ENCODE measurements at regions not wholly inside any gene's neighbourhood (a gene's known extent, or its start where the extent isn't known, plus 50 kb on each side); places are given as distances from the start of the nearest gene placed in this dataset.

GRCh38 chr4:67126570-67126969, 418.7 kb downstream of the CENPC start:
- TF ChIP-seq USF2 (IDR thresholded peaks at IDR 0.05; ENCODE audit: borderline replicate concordance, low read depth, low read length), result no peak
- no peak for TF ChIP-seq CTCF (IDR thresholded peaks at IDR 0.05)
- no peak for TF ChIP-seq TAF1 (IDR thresholded peaks at IDR 0.05; ENCODE audit: borderline replicate concordance, low read depth, low read length)
- no peak for TF ChIP-seq GATA2 (CRISPR knock-in tag; IDR thresholded peaks at IDR 0.05)
- TF ChIP-seq PBX3 (IDR thresholded peaks at IDR 0.05), result no peak
- no peak for TF ChIP-seq REST (IDR thresholded peaks at IDR 0.05; ENCODE audit: low read depth, low read length)
- no peak for TF ChIP-seq YY1 (IDR thresholded peaks at IDR 0.05; ENCODE audit: low read depth)
- no peak for TF ChIP-seq MAX (IDR thresholded peaks at IDR 0.05; ENCODE audit: low read depth)
- TF ChIP-seq NFIC (IDR thresholded peaks at IDR 0.05; ENCODE audit: borderline replicate concordance), result no peak
- no peak for TF ChIP-seq USF1 (IDR thresholded peaks at IDR 0.05; ENCODE audit: borderline replicate concordance, low read depth)

All from SK-N-SH (cell line).